HEK293 (cell line): ENCODE measurements at regions not wholly inside any gene's neighbourhood (a gene's known extent, or its start where the extent isn't known, plus 50 kb on each side); places are given as distances from the start of the nearest gene placed in this dataset.

ENCODE experiments used
- CTCF ChIP-seq: fragments of 450-650 bp; formaldehyde crosslinking; IDR thresholded peaks from 2 replicates; pipeline ENCODE4 v1.5.1; 2016; ENCODE audit warnings: missing biosample characterization, missing genetic modification characterization
- ELK4 ChIP-seq: IDR thresholded peaks from 2 replicates; pipeline ENCODE4 v1.6.1; 2011; ENCODE audit warnings: mild to moderate bottlenecking, low read depth, low read length, borderline replicate concordance
- GFI1B ChIP-seq: fragments of 450-650 bp; formaldehyde crosslinking; IDR thresholded peaks from 2 replicates; pipeline ENCODE4 v1.5.1; 2016; ENCODE audit warnings: missing biosample characterization, missing genetic modification characterization
- MEIS1 ChIP-seq: sonication (generic); formaldehyde crosslinking; IDR thresholded peaks from 2 replicates; pipeline ENCODE4 v1.8.1; 2022; ENCODE audit warnings: missing genetic modification reagents, mild to moderate bottlenecking, borderline replicate concordance
- REPIN1 ChIP-seq: fragments of 450-650 bp; formaldehyde crosslinking; IDR thresholded peaks from 2 replicates; pipeline ENCODE4 v1.5.1; 2017; ENCODE audit warnings: missing biosample characterization, missing genetic modification characterization, low read depth
- SCRT2 ChIP-seq: fragments of 450-650 bp; formaldehyde crosslinking; IDR thresholded peaks from 2 replicates; pipeline ENCODE4 v1.5.1; 2016; ENCODE audit warnings: missing biosample characterization, missing genetic modification characterization
- TCF7L2 ChIP-seq: IDR thresholded peaks from 2 replicates; pipeline ENCODE4 v1.6.1; 2011; ENCODE audit warnings: low read depth, mild to moderate bottlenecking, inconsistent platforms, low read length, moderate library complexity, borderline replicate concordance
- ZBTB7A ChIP-seq: fragments of 450-650 bp; formaldehyde crosslinking; IDR thresholded peaks from 2 replicates; pipeline ENCODE4 v1.5.1; 2016; ENCODE audit warnings: low read depth, missing biosample characterization, missing genetic modification characterization
- ZIC2 ChIP-seq: fragments of 450-650 bp; formaldehyde crosslinking; IDR thresholded peaks from 2 replicates; pipeline ENCODE4 v1.5.1; 2016; ENCODE audit warnings: missing biosample characterization, missing genetic modification characterization
- ZNF112 ChIP-seq: fragments of 450-650 bp; formaldehyde crosslinking; IDR thresholded peaks from 2 replicates; pipeline ENCODE4 v1.5.0; 2017; ENCODE audit warnings: missing biosample characterization, missing genetic modification characterization
- ZNF248 ChIP-seq: fragments of 450-650 bp; formaldehyde crosslinking; IDR thresholded peaks from 2 replicates; pipeline ENCODE4 v1.5.1; 2017; ENCODE audit warnings: missing biosample characterization, missing genetic modification characterization
- ZNF660 ChIP-seq: fragments of 450-650 bp; IDR thresholded peaks from 2 replicates; pipeline ENCODE4 v1.5.1; 2018; ENCODE audit warnings: missing biosample characterization, mild to moderate bottlenecking, missing genetic modification characterization

- TF ChIP-seq ELK4 (no peak), ZNF660 (tag by site-specific recombination) (no peak), ZNF112 (tag by site-specific recombination) (no peak), GFI1B (tag by site-specific recombination) (no peak), ZIC2 (tag by site-specific recombination) (no peak), ZNF248 (tag by site-specific recombination) (no peak), CTCF (no peak), MEIS1 (CRISPR knock-in tag) (no peak), REPIN1 (tag by site-specific recombination) (no peak), SCRT2 (no peak), TCF7L2 (no peak), ZBTB7A (tag by site-specific recombination) (no peak)
Measured at GRCh38 chr21:43271452-43272020, 102.7 kb downstream of the CRYAA start.
